ENCODE measurements at regions not wholly inside any gene's neighbourhood (a gene's known extent, or its start where the extent isn't known, plus 50 kb on each side); places are given as distances from the start of the nearest gene placed in this dataset.
"Not testable (repeated sequence)": the region's sequence is repeated elsewhere in the genome, so short reads cannot be mapped to it uniquely, and the experiment has no call there.

GRCh38 chr1:146695388-146695787 is 242.7 kb upstream of the NBPF12 start:
- H3K9me3 ChIP-seq (ENCODE audit: control insufficient read depth, insufficient read depth, low read depth, low read length); H3K27me3 ChIP-seq (ENCODE audit: control insufficient read depth, insufficient read depth, low read length); H4K20me1 ChIP-seq (ENCODE audit: control insufficient read depth, extremely low read depth, insufficient read depth, low read length); H3K27ac ChIP-seq (ENCODE audit: insufficient read depth, low read length); H3K4me1 ChIP-seq (ENCODE audit: control insufficient read depth, extremely low read depth, insufficient read depth, low read length); H2AFZ ChIP-seq (ENCODE audit: low read length); DNase-seq (ENCODE audit: low read depth in 2 of 2); H3K36me3 ChIP-seq (ENCODE audit: control insufficient read depth, insufficient read depth, low read length); H3K79me2 ChIP-seq (ENCODE audit: control insufficient read depth, insufficient read depth, low read length); H3K9ac ChIP-seq (ENCODE audit: insufficient read depth, low read length); H3K4me2 ChIP-seq (ENCODE audit: extremely low read depth, insufficient read depth, low read length); H3K4me3 ChIP-seq (replicated peaks in 1 of 4; ENCODE audit: control extremely low read depth in 1 of 4, insufficient read depth in 1 of 4, low read depth in 3 of 4, low read length in 4 of 4): not testable (repeated sequence)

- H3K36me3 ChIP-seq (ENCODE audit: control insufficient read depth, insufficient read depth, low read length) = not testable (repeated sequence)
Measured at GRCh38 chr1:146691798-146692197, 246.3 kb upstream of the NBPF12 start.

GRCh38 chr1:146688893-146689292 is 249.2 kb upstream of the NBPF12 start:
- not testable (repeated sequence) for H3K9me3 ChIP-seq (ENCODE audit: control insufficient read depth, insufficient read depth, low read depth, low read length); H2AFZ ChIP-seq (ENCODE audit: low read length); H3K27me3 ChIP-seq (ENCODE audit: control insufficient read depth, insufficient read depth, low read length); H3K79me2 ChIP-seq (ENCODE audit: control insufficient read depth, insufficient read depth, low read length); DNase-seq (ENCODE audit: low read depth in 2 of 2); H4K20me1 ChIP-seq (ENCODE audit: control insufficient read depth, extremely low read depth, insufficient read depth, low read length); H3K36me3 ChIP-seq (ENCODE audit: control insufficient read depth, insufficient read depth, low read length); H3K4me3 ChIP-seq (replicated peaks in 1 of 4; ENCODE audit: control extremely low read depth in 1 of 4, insufficient read depth in 1 of 4, low read depth in 3 of 4, low read length in 4 of 4); H3K27ac ChIP-seq (ENCODE audit: insufficient read depth, low read length); H3K9ac ChIP-seq (ENCODE audit: insufficient read depth, low read length); H3K4me1 ChIP-seq (ENCODE audit: control insufficient read depth, extremely low read depth, insufficient read depth, low read length); H3K4me2 ChIP-seq (ENCODE audit: extremely low read depth, insufficient read depth, low read length)

More at GRCh38 chr1:146691798-146692197, 246.3 kb upstream of the NBPF12 start:
- not testable (repeated sequence) for DNase-seq (ENCODE audit: low read depth in 2 of 2); H3K4me2 ChIP-seq (ENCODE audit: extremely low read depth, insufficient read depth, low read length); H4K20me1 ChIP-seq (ENCODE audit: control insufficient read depth, extremely low read depth, insufficient read depth, low read length); H3K27ac ChIP-seq (ENCODE audit: insufficient read depth, low read length); H3K27me3 ChIP-seq (ENCODE audit: control insufficient read depth, insufficient read depth, low read length); H3K9ac ChIP-seq (ENCODE audit: insufficient read depth, low read length); H3K9me3 ChIP-seq (ENCODE audit: control insufficient read depth, insufficient read depth, low read depth, low read length); H3K4me1 ChIP-seq (ENCODE audit: control insufficient read depth, extremely low read depth, insufficient read depth, low read length); H2AFZ ChIP-seq (ENCODE audit: low read length); H3K79me2 ChIP-seq (ENCODE audit: control insufficient read depth, insufficient read depth, low read length); H3K4me3 ChIP-seq (replicated peaks in 1 of 4; ENCODE audit: control extremely low read depth in 1 of 4, insufficient read depth in 1 of 4, low read depth in 3 of 4, low read length in 4 of 4)

GRCh38 chr1:146686777-146687366 is 251.3 kb upstream of the NBPF12 start:
- H3K9ac ChIP-seq (ENCODE audit: insufficient read depth, low read length); H3K79me2 ChIP-seq (ENCODE audit: control insufficient read depth, insufficient read depth, low read length); H3K36me3 ChIP-seq (ENCODE audit: control insufficient read depth, insufficient read depth, low read length); H3K4me2 ChIP-seq (ENCODE audit: extremely low read depth, insufficient read depth, low read length); DNase-seq (ENCODE audit: low read depth in 2 of 2); H4K20me1 ChIP-seq (ENCODE audit: control insufficient read depth, extremely low read depth, insufficient read depth, low read length); H3K27ac ChIP-seq (ENCODE audit: insufficient read depth, low read length); H3K9me3 ChIP-seq (ENCODE audit: control insufficient read depth, insufficient read depth, low read depth, low read length); H2AFZ ChIP-seq (ENCODE audit: low read length); H3K4me3 ChIP-seq (replicated peaks in 1 of 4; ENCODE audit: control extremely low read depth in 1 of 4, insufficient read depth in 1 of 4, low read depth in 3 of 4, low read length in 4 of 4); H3K4me1 ChIP-seq (ENCODE audit: control insufficient read depth, extremely low read depth, insufficient read depth, low read length); H3K27me3 ChIP-seq (ENCODE audit: control insufficient read depth, insufficient read depth, low read length): not testable (repeated sequence)

- not testable (repeated sequence) for H3K4me3 ChIP-seq (replicated peaks in 1 of 4; ENCODE audit: control extremely low read depth in 1 of 4, insufficient read depth in 1 of 4, low read depth in 3 of 4, low read length in 4 of 4); H3K79me2 ChIP-seq (ENCODE audit: control insufficient read depth, insufficient read depth, low read length); H3K36me3 ChIP-seq (ENCODE audit: control insufficient read depth, insufficient read depth, low read length); H3K9me3 ChIP-seq (ENCODE audit: control insufficient read depth, insufficient read depth, low read depth, low read length); DNase-seq (ENCODE audit: low read depth in 2 of 2); H4K20me1 ChIP-seq (ENCODE audit: control insufficient read depth, extremely low read depth, insufficient read depth, low read length); H3K27me3 ChIP-seq (ENCODE audit: control insufficient read depth, insufficient read depth, low read length); H3K9ac ChIP-seq (ENCODE audit: insufficient read depth, low read length); H3K4me2 ChIP-seq (ENCODE audit: extremely low read depth, insufficient read depth, low read length); H3K4me1 ChIP-seq (ENCODE audit: control insufficient read depth, extremely low read depth, insufficient read depth, low read length); H3K27ac ChIP-seq (ENCODE audit: insufficient read depth, low read length); H2AFZ ChIP-seq (ENCODE audit: low read length)
Measured at GRCh38 chr1:146683126-146683429, 255.0 kb upstream of the NBPF12 start.

GRCh38 chr1:146682227-146683125 is 255.6 kb upstream of the NBPF12 start:
- not testable (repeated sequence) for H3K36me3 ChIP-seq (ENCODE audit: control insufficient read depth, insufficient read depth, low read length); H3K4me1 ChIP-seq (ENCODE audit: control insufficient read depth, extremely low read depth, insufficient read depth, low read length); DNase-seq (ENCODE audit: low read depth in 2 of 2); H3K4me2 ChIP-seq (ENCODE audit: extremely low read depth, insufficient read depth, low read length); H3K9ac ChIP-seq (ENCODE audit: insufficient read depth, low read length); H3K4me3 ChIP-seq (replicated peaks in 1 of 4; ENCODE audit: control extremely low read depth in 1 of 4, insufficient read depth in 1 of 4, low read depth in 3 of 4, low read length in 4 of 4); H3K79me2 ChIP-seq (ENCODE audit: control insufficient read depth, insufficient read depth, low read length); H2AFZ ChIP-seq (ENCODE audit: low read length); H3K9me3 ChIP-seq (ENCODE audit: control insufficient read depth, insufficient read depth, low read depth, low read length); H3K27ac ChIP-seq (ENCODE audit: insufficient read depth, low read length); H3K27me3 ChIP-seq (ENCODE audit: control insufficient read depth, insufficient read depth, low read length); H4K20me1 ChIP-seq (ENCODE audit: control insufficient read depth, extremely low read depth, insufficient read depth, low read length)
